Sigmoid colon (tissue), 6 donors: ENCODE measurements at regions not wholly inside any gene's neighbourhood (a gene's known extent, or its start where the extent isn't known, plus 50 kb on each side); places are given as distances from the start of the nearest gene placed in this dataset.
"Not testable (repeated sequence)": the region's sequence is repeated elsewhere in the genome, so short reads cannot be mapped to it uniquely, and the experiment has no call there.

Experiments used
- DNase-seq: peaks from one replicate; pipeline ENCODE4 v3.0.0-alpha.2; 2019
- H3K27ac ChIP-seq, 4 donors: fragments of 200-600 bp; sonication (generic); one replicate each; pipeline ENCODE4 v1.5.1; 2016 to 2019; ENCODE audit warnings: mild to moderate bottlenecking in 1 of 4
- H3K27me3 ChIP-seq, 3 donors: fragments of 200-600 bp; sonication (generic); one replicate each; pipeline ENCODE4 v1.5.1; 2019; ENCODE audit warnings: mild to moderate bottlenecking in 1 of 3
- H3K36me3 ChIP-seq, 4 donors: fragments of 200-600 bp; sonication (generic); one replicate each; pipeline ENCODE4 v1.5.1; 2016 to 2019
- H3K4me1 ChIP-seq, 4 donors: fragments of 200-600 bp; sonication (generic); one replicate each; pipeline ENCODE4 v1.5.1; 2017 to 2019
- H3K4me3 ChIP-seq, 4 donors: fragments of 200-600 bp; sonication (generic); one replicate each; pipeline ENCODE4 v1.5.1; 2017 to 2019; ENCODE audit warnings: mild to moderate bottlenecking in 2 of 4, moderate library complexity in 1 of 4
- H3K9me3 ChIP-seq, 4 donors: fragments of 200-600 bp in 3 of 4; sonication (generic) in 3 of 4; one replicate each; pipeline versions ENCODE4 v1.5.1 to v1.6.1; 2013 to 2019
- CTCF ChIP-seq, 4 experiments: fragments of 450-650 bp in 3 of 4; fragments of 200-600 bp in 1 of 4; IDR thresholded peaks; one replicate each; pipeline ENCODE4 v1.5.1; 2016 to 2019; ENCODE audit warnings: antibody characterized with exemption in 4 of 4, mild to moderate bottlenecking in 3 of 4, moderate library complexity in 2 of 4
- EP300 ChIP-seq, 4 donors: sonication (generic); formaldehyde crosslinking; IDR thresholded peaks; one replicate each; pipeline ENCODE4 v1.6.1; 2017; ENCODE audit warnings: antibody characterized with exemption in 4 of 4
- POLR2A ChIP-seq, 2 donors: fragments of 450-650 bp; IDR thresholded peaks; one replicate each; pipeline ENCODE4 v1.6.1; 2016; ENCODE audit warnings: antibody characterized with exemption in 2 of 2, mild to moderate bottlenecking in 2 of 2, moderate library complexity in 2 of 2
- POLR2AphosphoS5 ChIP-seq, 4 donors: sonication (generic); formaldehyde crosslinking; IDR thresholded peaks; one replicate each; pipeline ENCODE4 v1.6.1; 2017; ENCODE audit warnings: antibody characterized with exemption in 4 of 4
- WGBS, 2 donors: extraction: QIAGEN DNeasy Blood & Tissue Kit; methylation state at CpG; one replicate each; pipeline ENCODE4 v1.1.7; 2013; 5-methylcytosine and 5-hydroxymethylcytosine counted together
- intact Hi-C: fragments of 100-400 bp; cut with DNase I; formaldehyde crosslinking; loops from one replicate; pipeline ENCODE4 v1.15.1; 2023
- donor health status: healthy with polysubstance abuse.
- donor health status: healthy.

GRCh38 chr2:105536175-105536574 is 137.3 kb upstream of the FHL2 start:
- no peak overlapping the region for H3K4me3 ChIP-seq
- H3K27me3 ChIP-seq: peaks cover 0 to 14% (median 0%) of the 10 kb centered on the region in 3 donors
- 66 to 73% methylated on average over 3 of the region's 3 CpGs for WGBS, 2 donors
- intact Hi-C loops: no loop called here
- H3K9me3 ChIP-seq: no peaks in the 10 kb centered on the region
- TF ChIP-seq POLR2AphosphoS5 (IDR thresholded peaks at IDR 0.05) (no peak), EP300 (IDR thresholded peaks at IDR 0.05) (no peak), CTCF (IDR thresholded peaks at IDR 0.05) (no peak), POLR2A (IDR thresholded peaks at IDR 0.05) (no peak)
- no peak overlapping the region for H3K27ac ChIP-seq
- no peaks in the 10 kb centered on the region for H3K36me3 ChIP-seq
- H3K4me1 ChIP-seq: no peaks in the 10 kb centered on the region
- no peak for DNase-seq

GRCh38 chr2:105529258-105529657 is 130.4 kb upstream of the FHL2 start:
- H3K27ac ChIP-seq, H3K4me3 ChIP-seq, H3K9me3 ChIP-seq, H3K4me1 ChIP-seq, intact Hi-C loops, H3K27me3 ChIP-seq, DNase-seq, H3K36me3 ChIP-seq: not testable (repeated sequence)

- no peaks in the 10 kb centered on the region for H3K27me3 ChIP-seq
- no peaks in the 10 kb centered on the region for H3K4me1 ChIP-seq
- DNase-seq: no peak
- no peak overlapping the region for H3K4me3 ChIP-seq
- intact Hi-C loops: no loop called here
- TF ChIP-seq POLR2A (IDR thresholded peaks at IDR 0.05) (no peak), EP300 (IDR thresholded peaks at IDR 0.05) (no peak), CTCF (IDR thresholded peaks at IDR 0.05) (no peak), POLR2AphosphoS5 (IDR thresholded peaks at IDR 0.05) (no peak)
- 84 to 93% methylated on average over 30 of the region's 30 CpGs for WGBS, 2 donors
- H3K9me3 ChIP-seq: no peaks in the 10 kb centered on the region
- no peaks in the 10 kb centered on the region for H3K36me3 ChIP-seq
- H3K27ac ChIP-seq: no peak overlapping the region
Observed at GRCh38 chr2:105526000-105526925, 127.4 kb upstream of the FHL2 start.

GRCh38 chr2:105525201-105525600 is 126.3 kb upstream of the FHL2 start:
- H3K9me3 ChIP-seq: no peaks in the 10 kb centered on the region
- peaks cover 0 to 4% (median 0%) of the 10 kb centered on the region in 4 donors for H3K4me1 ChIP-seq
- H3K27me3 ChIP-seq: no peaks in the 10 kb centered on the region
- no peak overlapping the region for H3K4me3 ChIP-seq
- H3K27ac ChIP-seq: no peak overlapping the region
- TF ChIP-seq POLR2AphosphoS5 (IDR thresholded peaks at IDR 0.05) (no peak), POLR2A (IDR thresholded peaks at IDR 0.05) (no peak), CTCF (IDR thresholded peaks at IDR 0.05) (no peak), EP300 (IDR thresholded peaks at IDR 0.05) (no peak)
- intact Hi-C loops: no loop called here
- DNase-seq: no peak
- 94 to 97% methylated on average over 6 of the region's 6 CpGs for WGBS, 2 donors
- no peaks in the 10 kb centered on the region for H3K36me3 ChIP-seq

GRCh38 chr2:105522645-105523044 is 123.8 kb upstream of the FHL2 start:
- Histone ChIP-seq H3K27ac (no peak overlapping the region), H3K4me1 (peaks cover 0 to 12% (median 5%) of the 10 kb centered on the region in 4 donors), H3K9me3 (no peaks in the 10 kb centered on the region), H3K36me3 (no peaks in the 10 kb centered on the region), H3K4me3 (no peak overlapping the region), H3K27me3 (no peaks in the 10 kb centered on the region)
- DNase-seq: no peak
- intact Hi-C loops: no loop called here
- no peak for TF ChIP-seq EP300 (IDR thresholded peaks at IDR 0.05)
- TF ChIP-seq POLR2A (IDR thresholded peaks at IDR 0.05): no peak
- TF ChIP-seq POLR2AphosphoS5 (IDR thresholded peaks at IDR 0.05): no peak
- TF ChIP-seq CTCF (IDR thresholded peaks at IDR 0.05): no peak
- WGBS, 2 donors: 59 to 74% methylated on average over 4 of the region's 4 CpGs
